B cell (primary cell): ENCODE measurements at regions not wholly inside any gene's neighbourhood (a gene's known extent, or its start where the extent isn't known, plus 50 kb on each side); places are given as distances from the start of the nearest gene placed in this dataset.

Experiments
- ATAC-seq: fragments of 200-7000 bp; cut with Tn5 transposase; one replicate; pipeline ENCODE4 v1.10.0; 2021; ENCODE audit warnings: low read depth, mild to moderate bottlenecking, moderate number of reproducible peaks, moderate library complexity
- CTCF ChIA-PET: fragments of 350-600 bp; sonication (Branson Sonifier 250); formaldehyde crosslinking; loops from one replicate; lab custom pipeline; 2021; ENCODE audit warnings: antibody characterized with exemption, inconsistent platforms; lab: Charles Lee
- POLR2A ChIA-PET: fragments of 350-600 bp; sonication (Branson Sonifier 250); formaldehyde crosslinking; loops from one replicate; lab custom pipeline; 2021; ENCODE audit warnings: antibody characterized with exemption; lab: Charles Lee
- DNase-seq: peaks from one replicate; pipeline ENCODE4 v3.0.0; 2013
- H2AFZ ChIP-seq: 2 replicates; pipeline ENCODE4 v1.6.1; 2012; ENCODE audit warnings: mild to moderate bottlenecking, low read depth, low read length; ENCODE audit not compliant: insufficient read depth, poor library complexity, severe bottlenecking
- H3K27ac ChIP-seq, 2 donors: 1 replicate in 1 of 2; 2 replicates in 1 of 2; pipeline ENCODE4 v1.5.1; 2012 to 2013; ENCODE audit warnings: low read length in 2 of 2, mild to moderate bottlenecking in 2 of 2, moderate library complexity in 1 of 2
- H3K27me3 ChIP-seq, 4 experiments: fragments of 200-600 bp in 1 of 4; sonication (generic) in 1 of 4; replicated peaks in 1 of 4; 1 replicate in 2 of 4; 2 replicates in 2 of 4; pipeline versions ENCODE4 v1.6.1 to v1.7.0; 2013 to 2016; ENCODE audit warnings: low read length in 3 of 4, mild to moderate bottlenecking in 2 of 4, mixed read lengths in 1 of 4, moderate library complexity in 1 of 4; ENCODE audit not compliant: insufficient read depth in 4 of 4, control insufficient read depth in 3 of 4; ENCODE audit errors: control extremely low read depth in 1 of 4
- H3K36me3 ChIP-seq, 2 experiments: replicated peaks in 1 of 2; 1 replicate in 1 of 2; 2 replicates in 1 of 2; pipeline versions ENCODE4 v1.6.1 to v1.7.1; 2013; ENCODE audit warnings: low read length in 1 of 2; ENCODE audit not compliant: insufficient read depth in 2 of 2, control insufficient read depth in 1 of 2; ENCODE audit errors: control extremely low read depth in 1 of 2, extremely low read depth in 1 of 2
- H3K4me1 ChIP-seq, 2 donors: fragments of 200-600 bp in 1 of 2; sonication (generic) in 1 of 2; 1 replicate in 1 of 2; 2 replicates in 1 of 2; pipeline versions ENCODE4 v1.5.1 to v1.6.1; 2013 to 2017; ENCODE audit warnings: low read length in 2 of 2; ENCODE audit not compliant: control insufficient read depth in 2 of 2, insufficient read depth in 2 of 2
- H3K4me2 ChIP-seq: replicated peaks from 2 replicates; pipeline ENCODE3; 2012; ENCODE audit warnings: mild to moderate bottlenecking, low read depth, low read length; ENCODE audit not compliant: poor library complexity, severe bottlenecking
- H3K4me3 ChIP-seq, 5 experiments: fragments of 200-600 bp in 1 of 5; sonication (generic) in 1 of 5; 1 replicate in 3 of 5; 2 replicates in 2 of 5; pipeline versions ENCODE4 v1.5.1 to v1.7.0; 2011 to 2016; ENCODE audit warnings: low read length in 4 of 5, mild to moderate bottlenecking in 4 of 5, low read depth in 2 of 5, control low read depth in 1 of 5, moderate library complexity in 1 of 5; ENCODE audit not compliant: insufficient read depth in 1 of 5; ENCODE audit errors: control extremely low read depth in 1 of 5, extremely low read depth in 1 of 5
- H3K79me2 ChIP-seq: fragments of 200-600 bp; sonication (generic); one replicate; pipeline ENCODE4 v1.6.0; 2016; ENCODE audit warnings: low read length; ENCODE audit not compliant: control insufficient read depth, insufficient read depth
- H3K9ac ChIP-seq: fragments of 200-600 bp; sonication (generic); 2 replicates; pipeline ENCODE4 v1.6.1; 2017; ENCODE audit warnings: mild to moderate bottlenecking, low read length, moderate library complexity
- H3K9me3 ChIP-seq, 3 donors: one replicate each; pipeline versions ENCODE4 v1.6.1 to v1.7.1; 2013; ENCODE audit warnings: low read length in 2 of 3; ENCODE audit not compliant: control insufficient read depth in 2 of 3, insufficient read depth in 1 of 3; ENCODE audit errors: control extremely low read depth in 1 of 3
- H4K20me1 ChIP-seq: 2 replicates; pipeline ENCODE4 v1.6.0; 2012; ENCODE audit warnings: mild to moderate bottlenecking, low read length; ENCODE audit not compliant: insufficient read depth, control insufficient read depth, poor library complexity, severe bottlenecking
- H3K27ac Mint-ChIP-seq: one replicate; pipeline ENCODE4 v1.8.0; 2021; ENCODE audit warnings: mixed read lengths
- H3K27me3 Mint-ChIP-seq: one replicate; pipeline ENCODE4 v1.8.0; 2021; ENCODE audit warnings: mixed read lengths
- H3K4me1 Mint-ChIP-seq: one replicate; pipeline ENCODE4 v1.8.0; 2021; ENCODE audit warnings: mixed read lengths
- H3K4me3 Mint-ChIP-seq: one replicate; pipeline ENCODE4 v1.8.0; 2021; ENCODE audit warnings: mixed read lengths
- H3K9me3 Mint-ChIP-seq: one replicate; pipeline ENCODE4 v1.8.0; 2022; ENCODE audit warnings: mixed read lengths; ENCODE audit not compliant: insufficient read depth
- EZH2 ChIP-seq: IDR thresholded peaks from 2 replicates; pipeline ENCODE4 v1.6.1; 2012; ENCODE audit warnings: borderline replicate concordance, low read depth, mild to moderate bottlenecking, moderate library complexity, low read length; ENCODE audit not compliant: insufficient read depth, poor library complexity, severe bottlenecking
- WGBS: methylation state at CpG from one replicate; pipeline ENCODE4 v1.1.5; 2013; ENCODE audit warnings: missing lambda C conversion rate; ENCODE audit not compliant: insufficient coverage; 5-methylcytosine and 5-hydroxymethylcytosine counted together
- intact Hi-C: fragments of 100-400 bp; cut with micrococcal nuclease; formaldehyde crosslinking; loops from one replicate; pipeline ENCODE4 v1.10.0; 2022
- TF ChIP-seq, protein P1 (sequence below): fragments of 200-600 bp; IDR thresholded peaks from one replicate; pipeline ENCODE4 v1.8.0; 2022; ENCODE audit warnings: antibody characterized with exemption, mild to moderate bottlenecking

DNA sequence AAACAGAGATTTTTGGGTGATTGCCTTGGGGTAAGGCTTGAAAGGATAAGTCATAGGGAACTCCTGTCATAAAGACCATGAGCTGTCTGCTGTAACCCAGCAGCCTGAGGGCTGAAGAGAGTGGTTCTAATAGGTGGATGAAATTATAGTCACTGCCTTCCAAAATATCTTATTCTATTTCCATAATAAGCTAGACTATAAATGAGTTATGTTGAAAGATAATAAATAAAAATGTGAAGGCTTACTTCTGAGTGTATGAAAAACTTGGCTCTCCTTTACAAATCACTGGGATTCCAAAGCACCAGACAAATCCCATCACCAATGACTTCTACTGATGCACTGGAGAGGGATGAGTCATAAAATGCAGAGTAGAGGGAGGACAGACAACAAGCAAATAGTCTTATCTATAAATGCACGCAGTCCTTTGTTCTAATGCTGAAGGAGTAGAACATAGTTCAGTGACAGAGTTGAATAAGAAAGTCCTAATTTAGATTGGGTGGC lies 775.0 kb upstream of the LRRC4C start:
- Mint-ChIP-seq H3K27me3 (no peaks in the 10 kb centered on the region), H3K4me1 (no peaks in the 10 kb centered on the region), H3K4me3 (no peak overlapping the region), H3K27ac (no peak overlapping the region), H3K9me3 (no peaks in the 10 kb centered on the region)
- DNase-seq, result no peak
- TF ChIP-seq EZH2, result no peak
- TF ChIP-seq, protein P1, sequence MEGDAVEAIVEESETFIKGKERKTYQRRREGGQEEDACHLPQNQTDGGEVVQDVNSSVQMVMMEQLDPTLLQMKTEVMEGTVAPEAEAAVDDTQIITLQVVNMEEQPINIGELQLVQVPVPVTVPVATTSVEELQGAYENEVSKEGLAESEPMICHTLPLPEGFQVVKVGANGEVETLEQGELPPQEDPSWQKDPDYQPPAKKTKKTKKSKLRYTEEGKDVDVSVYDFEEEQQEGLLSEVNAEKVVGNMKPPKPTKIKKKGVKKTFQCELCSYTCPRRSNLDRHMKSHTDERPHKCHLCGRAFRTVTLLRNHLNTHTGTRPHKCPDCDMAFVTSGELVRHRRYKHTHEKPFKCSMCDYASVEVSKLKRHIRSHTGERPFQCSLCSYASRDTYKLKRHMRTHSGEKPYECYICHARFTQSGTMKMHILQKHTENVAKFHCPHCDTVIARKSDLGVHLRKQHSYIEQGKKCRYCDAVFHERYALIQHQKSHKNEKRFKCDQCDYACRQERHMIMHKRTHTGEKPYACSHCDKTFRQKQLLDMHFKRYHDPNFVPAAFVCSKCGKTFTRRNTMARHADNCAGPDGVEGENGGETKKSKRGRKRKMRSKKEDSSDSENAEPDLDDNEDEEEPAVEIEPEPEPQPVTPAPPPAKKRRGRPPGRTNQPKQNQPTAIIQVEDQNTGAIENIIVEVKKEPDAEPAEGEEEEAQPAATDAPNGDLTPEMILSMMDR, result no peak
- H3K27me3 ChIP-seq, result no peaks in the 10 kb centered on the region
- POLR2A ChIA-PET, result no interaction called here
- WGBS, result 100% methylated on average over 1 of the region's 1 CpG
- no peaks in the 10 kb centered on the region for H3K79me2 ChIP-seq
- H2AFZ ChIP-seq, result no peak overlapping the region
- H3K9ac ChIP-seq, result no peak overlapping the region
- no peak overlapping the region for H3K4me3 ChIP-seq
- H3K4me1 ChIP-seq, result no peaks in the 10 kb centered on the region
- no peak overlapping the region for H3K4me2 ChIP-seq
- no peak for ATAC-seq
- no peaks in the 10 kb centered on the region for H3K36me3 ChIP-seq
- intact Hi-C loops, result no loop called here
- no peaks in the 10 kb centered on the region for H4K20me1 ChIP-seq
- CTCF ChIA-PET, result no interaction called here
- H3K9me3 ChIP-seq, result no peaks in the 10 kb centered on the region
- H3K27ac ChIP-seq, result no peak overlapping the region

DNA sequence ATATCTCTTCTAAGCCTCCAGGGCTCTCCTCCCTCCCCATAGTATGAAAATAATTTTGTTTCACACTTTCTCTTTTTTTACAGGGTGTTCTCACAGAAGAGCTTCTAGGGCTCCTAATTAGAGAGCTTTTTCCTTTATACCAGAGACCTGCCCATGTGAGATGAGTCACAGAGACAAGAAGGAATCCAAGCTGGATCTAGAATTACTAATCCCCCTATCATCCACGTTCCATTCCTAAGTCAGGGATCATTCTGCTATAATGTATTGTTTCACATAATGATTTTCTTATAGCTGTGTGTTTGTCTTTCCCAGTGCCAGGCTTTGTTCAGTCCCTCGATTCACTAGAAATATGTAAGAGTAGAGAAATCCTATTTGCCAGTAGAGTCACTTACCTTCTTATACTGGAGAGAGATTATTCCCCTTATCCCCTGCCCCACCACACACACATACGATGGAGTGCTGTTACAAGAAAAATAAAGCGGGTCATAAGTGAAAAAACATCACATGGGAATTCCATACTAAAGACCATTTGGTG lies 778.3 kb upstream of the LRRC4C start:
- no peak for ATAC-seq
- Histone ChIP-seq H3K4me2 (no peak overlapping the region), H3K79me2 (no peaks in the 10 kb centered on the region), H3K9ac (no peak overlapping the region), H3K27ac (no peak overlapping the region), H3K4me3 (no peak overlapping the region), H3K4me1 (no peaks in the 10 kb centered on the region), H3K9me3 (no peaks in the 10 kb centered on the region), H2AFZ (no peak overlapping the region), H4K20me1 (no peaks in the 10 kb centered on the region), H3K27me3 (no peaks in the 10 kb centered on the region), H3K36me3 (no peaks in the 10 kb centered on the region)
- CTCF ChIA-PET, result no interaction called here
- no CpG with 5 or more reads among the region's 4 CpGs for WGBS
- no peak for TF ChIP-seq EZH2
- TF ChIP-seq, protein P1, result no peak
- H3K27ac Mint-ChIP-seq, result no peak overlapping the region
- intact Hi-C loops, result no loop called here
- POLR2A ChIA-PET, result no interaction called here
- DNase-seq, result no peak
- H3K27me3 Mint-ChIP-seq, result no peaks in the 10 kb centered on the region
- no peaks in the 10 kb centered on the region for H3K4me1 Mint-ChIP-seq
- no peaks in the 10 kb centered on the region for H3K9me3 Mint-ChIP-seq
- no peak overlapping the region for H3K4me3 Mint-ChIP-seq
